H1 (cell line): ENCODE measurements at regions not wholly inside any gene's neighbourhood (a gene's known extent, or its start where the extent isn't known, plus 50 kb on each side); places are given as distances from the start of the nearest gene placed in this dataset.

Experiments
- CTCF ChIA-PET: fragments of 300-600 bp; sonication (Branson Sonifier 250); formaldehyde crosslinking; loops from one replicate; lab custom pipeline; 2021; ENCODE audit not compliant: partially characterized antibody; lab: Charles Lee
- POLR2A ChIA-PET: fragments of 300-600 bp; sonication (Branson Sonifier 250); formaldehyde crosslinking; loops from one replicate; lab custom pipeline; 2021; ENCODE audit warnings: inconsistent platforms; ENCODE audit not compliant: partially characterized antibody; lab: Charles Lee
- DNase-seq, 2 experiments: peaks; one replicate each; pipeline versions ENCODE4 v3.0.0 to v3.0.0-alpha.2; 2010 to 2022; ENCODE audit warnings: low spot score in 2 of 2, low read depth in 1 of 2, mixed read lengths in 1 of 2
- FAIRE-seq: peaks from 2 replicates; lab custom pipeline; 2011; peaks lifted over from hg19 to GRCh38; lab: Jason Lieb, UNC
- H2AFZ ChIP-seq: 2 replicates; pipeline ENCODE4 v1.8.1; 2012; ENCODE audit warnings: low read length, inconsistent platforms
- H2AK5ac ChIP-seq: 2 replicates; pipeline ENCODE4 v1.6.1; 2013; ENCODE audit warnings: low read depth, low read length
- H2BK120ac ChIP-seq: replicated peaks from 2 replicates; pipeline ENCODE3; 2013; ENCODE audit warnings: low read depth, low read length, inconsistent platforms
- H2BK12ac ChIP-seq: 2 replicates; pipeline ENCODE4 v1.6.1; 2013; ENCODE audit warnings: low read depth, low read length
- H2BK15ac ChIP-seq: 2 replicates; pipeline ENCODE4 v1.6.1; 2013; ENCODE audit warnings: low read length
- H2BK20ac ChIP-seq: 2 replicates; pipeline ENCODE4 v1.6.1; 2013; ENCODE audit warnings: low read length
- H2BK5ac ChIP-seq: 2 replicates; pipeline ENCODE4 v1.6.1; 2013; ENCODE audit warnings: low read depth, low read length
- H3K14ac ChIP-seq: 2 replicates; pipeline ENCODE4 v1.6.1; 2013; ENCODE audit warnings: inconsistent platforms; ENCODE audit not compliant: insufficient read length
- H3K18ac ChIP-seq: 2 replicates; pipeline ENCODE4 v1.6.1; 2013; ENCODE audit warnings: low read length; ENCODE audit errors: extremely low read depth
- H3K23ac ChIP-seq: 2 replicates; pipeline ENCODE4 v1.6.1; 2013; ENCODE audit warnings: inconsistent platforms; ENCODE audit not compliant: insufficient read length
- H3K23me2 ChIP-seq: 2 replicates; pipeline ENCODE4 v1.6.1; 2013; ENCODE audit warnings: low read depth, low read length
- H3K27ac ChIP-seq: 2 replicates; pipeline ENCODE4 v1.6.1; 2011; ENCODE audit warnings: low read depth, low read length, inconsistent platforms
- H3K27me3 ChIP-seq, 4 experiments: replicated peaks in 1 of 4; 1 replicate in 1 of 4; 2 replicates in 3 of 4; pipeline versions ENCODE4 v1.6.1 to v1.8.1; 2011 to 2013; ENCODE audit warnings: low read length in 3 of 4, mild to moderate bottlenecking in 3 of 4, inconsistent platforms in 2 of 4, mixed read lengths in 2 of 4, moderate library complexity in 1 of 4; ENCODE audit not compliant: control insufficient read depth in 3 of 4, insufficient read depth in 3 of 4; ENCODE audit errors: extremely low read depth in 1 of 4
- H3K36me3 ChIP-seq, 4 experiments: 2 replicates each; pipeline versions ENCODE4 v1.6.1 to v1.8.1; 2011 to 2013; ENCODE audit warnings: mild to moderate bottlenecking in 4 of 4, low read length in 3 of 4, moderate library complexity in 2 of 4, control low read depth in 1 of 4, inconsistent platforms in 1 of 4; ENCODE audit not compliant: insufficient read depth in 4 of 4, control insufficient read depth in 2 of 4
- H3K4ac ChIP-seq: replicated peaks from 2 replicates; pipeline ENCODE3; 2013; ENCODE audit warnings: low read length, low read depth, mixed read lengths, inconsistent platforms; ENCODE audit not compliant: insufficient read length
- H3K4me1 ChIP-seq, 4 experiments: replicated peaks in 1 of 4; 1 replicate in 1 of 4; 2 replicates in 3 of 4; pipeline versions ENCODE4 v1.6.1 to v1.8.1; 2011 to 2013; ENCODE audit warnings: low read length in 3 of 4, inconsistent platforms in 2 of 4, mixed read lengths in 1 of 4; ENCODE audit not compliant: insufficient read depth in 4 of 4, control insufficient read depth in 3 of 4
- H3K4me2 ChIP-seq, 2 experiments: 2 replicates each; pipeline versions ENCODE4 v1.6.1 to v1.8.1; 2011 to 2013; ENCODE audit warnings: low read depth in 2 of 2, low read length in 2 of 2, control low read depth in 1 of 2, inconsistent platforms in 1 of 2, mild to moderate bottlenecking in 1 of 2; ENCODE audit not compliant: insufficient read depth in 1 of 2
- H3K4me3 ChIP-seq, 4 experiments: fragments of 200-600, 300-600 bp in 1 of 4; sonication (generic), shearing (Covaris generic), sonication (Bioruptor Twin) in 1 of 4; 2 replicates each; pipeline versions ENCODE4 v1.5.1 to v1.8.1; 2011 to 2016; ENCODE audit warnings: low read length in 4 of 4, low read depth in 3 of 4, control low read depth in 2 of 4, inconsistent platforms in 2 of 4, mild to moderate bottlenecking in 2 of 4, mixed read lengths in 1 of 4, moderate library complexity in 1 of 4; ENCODE audit not compliant: insufficient read depth in 2 of 4; ENCODE audit errors: extremely low read depth in 1 of 4
- H3K56ac ChIP-seq: replicated peaks from 2 replicates; pipeline ENCODE3; 2013; ENCODE audit warnings: low read depth, mild to moderate bottlenecking, mixed read lengths, low read length, inconsistent platforms; ENCODE audit not compliant: insufficient read length
- H3K79me1 ChIP-seq: 2 replicates; pipeline ENCODE4 v1.6.1; 2013; ENCODE audit warnings: low read depth, low read length, control low read depth
- H3K79me2 ChIP-seq, 2 experiments: 2 replicates each; pipeline versions ENCODE4 v1.6.1 to v1.8.1; 2012 to 2013; ENCODE audit warnings: low read length in 2 of 2, mild to moderate bottlenecking in 2 of 2, inconsistent platforms in 1 of 2; ENCODE audit not compliant: insufficient read depth in 2 of 2, control insufficient read depth in 1 of 2
- H3K9ac ChIP-seq, 4 experiments: replicated peaks in 1 of 4; 1 replicate in 1 of 4; 2 replicates in 3 of 4; pipeline versions ENCODE4 v1.6.1 to v1.8.1; 2011 to 2013; ENCODE audit warnings: low read depth in 3 of 4, low read length in 3 of 4, control low read depth in 2 of 4, mild to moderate bottlenecking in 2 of 4, moderate library complexity in 2 of 4, inconsistent platforms in 1 of 4; ENCODE audit errors: extremely low read depth in 1 of 4
- H3K9me3 ChIP-seq, 2 experiments: 2 replicates each; pipeline versions ENCODE4 v1.6.1 to v1.8.1; 2012 to 2013; ENCODE audit warnings: mild to moderate bottlenecking in 2 of 2, moderate library complexity in 2 of 2, control low read depth in 1 of 2, inconsistent platforms in 1 of 2, low read depth in 1 of 2, low read length in 1 of 2, mixed read lengths in 1 of 2; ENCODE audit not compliant: insufficient read depth in 2 of 2
- H4K20me1 ChIP-seq, 2 experiments: replicated peaks in 1 of 2; 2 replicates each; pipeline versions ENCODE3 to v1.8.1; 2011 to 2013; ENCODE audit warnings: inconsistent platforms in 2 of 2, low read length in 2 of 2, mild to moderate bottlenecking in 1 of 2; ENCODE audit not compliant: insufficient read depth in 2 of 2, control insufficient read depth in 1 of 2
- H4K5ac ChIP-seq: 2 replicates; pipeline ENCODE4 v1.6.1; 2013; ENCODE audit warnings: low read length, low read depth, mixed read lengths, inconsistent platforms; ENCODE audit not compliant: insufficient read length
- H4K8ac ChIP-seq: 2 replicates; pipeline ENCODE4 v1.8.0; 2013; ENCODE audit warnings: mild to moderate bottlenecking, moderate library complexity, low read length, inconsistent platforms; ENCODE audit not compliant: insufficient read depth; ENCODE audit errors: extremely low read depth
- H4K91ac ChIP-seq: replicated peaks from 2 replicates; pipeline ENCODE3; 2013; ENCODE audit warnings: low read length, mixed read lengths, inconsistent platforms; ENCODE audit not compliant: insufficient read length
- EP300 ChIP-seq, 2 experiments: IDR thresholded peaks; 1 replicate in 1 of 2; 2 replicates in 1 of 2; pipeline ENCODE4 v1.6.1; 2011 to 2012; ENCODE audit warnings: low read depth in 2 of 2, low read length in 2 of 2, mild to moderate bottlenecking in 2 of 2, borderline replicate concordance in 1 of 2, inconsistent platforms in 1 of 2, moderate library complexity in 1 of 2
- EZH2 ChIP-seq: fragments of 200-600 bp; sonication (generic); IDR thresholded peaks from 2 replicates; pipeline ENCODE4 v1.7.1; 2012; ENCODE audit warnings: low read depth, mild to moderate bottlenecking, moderate library complexity, low read length, inconsistent platforms; ENCODE audit not compliant: severe bottlenecking
- GABPA ChIP-seq: IDR thresholded peaks from 2 replicates; pipeline ENCODE4 v1.6.1; 2011; ENCODE audit warnings: mild to moderate bottlenecking, low read length, moderate library complexity, borderline replicate concordance; ENCODE audit not compliant: insufficient read depth
- GTF2F1 ChIP-seq: IDR thresholded peaks from 2 replicates; pipeline ENCODE4 v1.6.1; 2012; ENCODE audit warnings: low read depth, low read length, improper control_type of control experiment, borderline replicate concordance
- KDM4A ChIP-seq: IDR thresholded peaks from one replicate; pipeline ENCODE4 v1.7.1; 2012; ENCODE audit warnings: low read depth, mild to moderate bottlenecking, moderate library complexity, low read length, inconsistent platforms; ENCODE audit not compliant: severe bottlenecking
- RAD21 ChIP-seq, 2 experiments: IDR thresholded peaks in 1 of 2; conservative IDR thresholded peaks in 1 of 2; 2 replicates each; pipeline ENCODE4 v1.6.1; 2011; ENCODE audit warnings: low read depth in 2 of 2, low read length in 2 of 2, improper control_type of control experiment in 1 of 2, inconsistent platforms in 1 of 2, mild to moderate bottlenecking in 1 of 2, moderate library complexity in 1 of 2
- SIRT6 ChIP-seq: IDR thresholded peaks from one replicate; pipeline ENCODE4 v1.7.1; 2012; ENCODE audit warnings: low read length, inconsistent platforms
- SP1 ChIP-seq: IDR thresholded peaks from 2 replicates; pipeline ENCODE4 v1.6.1; 2011; ENCODE audit warnings: low read depth, low read length
- SP2 ChIP-seq: IDR thresholded peaks from 2 replicates; pipeline ENCODE4 v1.6.1; 2012; ENCODE audit warnings: mild to moderate bottlenecking, low read length, inconsistent platforms
- SP4 ChIP-seq: IDR thresholded peaks from 2 replicates; pipeline ENCODE4 v1.6.1; 2012; ENCODE audit warnings: low read length, inconsistent platforms
- TAF1 ChIP-seq: IDR thresholded peaks from 2 replicates; pipeline ENCODE4 v1.6.1; 2011; ENCODE audit warnings: mild to moderate bottlenecking, low read depth, low read length
- TBP ChIP-seq: IDR thresholded peaks from 2 replicates; pipeline ENCODE4 v1.6.1; 2011; ENCODE audit warnings: low read depth, low read length, improper control_type of control experiment
- WGBS, 2 experiments: shearing (Covaris generic) in 1 of 2; methylation state at CpG; one replicate each; pipeline versions ENCODE4 v1.1.6 to v1.1.7; 2013 to 2015; ENCODE audit warnings: low lambda C conversion rate in 2 of 2, mixed read lengths in 2 of 2, inconsistent platforms in 1 of 2, low coverage in 1 of 2, missing lambda C conversion rate in 1 of 2; ENCODE audit not compliant: insufficient replicate concordance in 2 of 2, insufficient coverage in 1 of 2, insufficient read length in 1 of 2; ENCODE audit errors: extremely low coverage in 1 of 2, missing lambda C conversion rate in 1 of 2; 5-methylcytosine and 5-hydroxymethylcytosine counted together

GRCh38 chr2:128600581-128601297 lies 282.1 kb upstream of the HS6ST1 start:
- Histone ChIP-seq H3K18ac (no peak overlapping the region), H3K4me3 (no peak overlapping the region), H3K36me3 (no peaks in the 10 kb centered on the region), H2BK120ac (no peak overlapping the region), H2BK5ac (no peak overlapping the region), H4K5ac (no peak overlapping the region), H3K4ac (no peak overlapping the region), H3K23ac (no peak overlapping the region), H3K14ac (no peak overlapping the region), H3K79me2 (no peaks in the 10 kb centered on the region), H3K27ac (no peak overlapping the region), H2AK5ac (no peak overlapping the region), H2AFZ (no peak overlapping the region), H3K9ac (no peak overlapping the region), H3K23me2 (peaks cover 9% of the 10 kb centered on the region; the same call in 1 of the 2 replicates), H3K79me1 (no peaks in the 10 kb centered on the region), H4K8ac (no peak overlapping the region; the same call in 1 of the 2 replicates), H3K27me3 (no peaks in the 10 kb centered on the region), H4K91ac (no peak overlapping the region), H2BK15ac (no peak overlapping the region), H3K4me2 (no peak overlapping the region), H4K20me1 (peaks cover 0 to 7% of the 10 kb centered on the region in 2 experiments), H3K4me1 (peaks cover 0 to 5% (median 0%) of the 10 kb centered on the region in 4 experiments; a peak in 2 of 7 replicates), H3K56ac (no peak overlapping the region), H2BK20ac (no peak overlapping the region), H2BK12ac (no peak overlapping the region; the same call in 1 of the 2 replicates), H3K9me3 (no peaks in the 10 kb centered on the region)
- WGBS, 2 experiments, result 92% methylated on average over 15 of the region's 15 CpGs; no CpG with 5 or more reads in 1 of the 2 experiments
- no peak for FAIRE-seq
- ChIA-PET POLR2A (no interaction called here), CTCF (interaction anchor here (0.7 to 1.1 kb wide), 3 partner anchors 11 to 697 kb away, joined by 3 read pairs; no protein-coding TSS in a partner anchor)
- no peak for DNase-seq
- TF ChIP-seq EP300 (IDR thresholded peaks at IDR 0.05; ENCODE audit: borderline replicate concordance in 1 of 2, low read depth in 2 of 2, low read length in 2 of 2) (no peak), SIRT6 (no peak), EZH2 (no peak), GABPA (no peak), SP4 (no peak), RAD21 (IDR thresholded peaks at IDR 0.05 in 1 of 2, conservative IDR thresholded peaks at IDR 0.05 in 1 of 2; ENCODE audit: low read depth in 2 of 2, low read length in 2 of 2) (no peak), GTF2F1 (no peak), TBP (no peak), KDM4A (no peak), TAF1 (no peak), SP2 (no peak), SP1 (no peak)
